Stomach (tissue), 4 donors: ENCODE measurements at regions not wholly inside any gene's neighbourhood (a gene's known extent, or its start where the extent isn't known, plus 50 kb on each side); places are given as distances from the start of the nearest gene placed in this dataset.

Source experiments
- POLR2A ChIP-seq, 4 donors: fragments of 450-650 bp; IDR thresholded peaks; one replicate each; pipeline ENCODE4 v1.6.1; 2016; ENCODE audit warnings: antibody characterized with exemption in 4 of 4, control low read depth in 2 of 4, mild to moderate bottlenecking in 1 of 4, moderate library complexity in 1 of 4
- TF ChIP-seq, protein P1 (sequence below), 7 experiments: fragments of 450-650 bp in 4 of 7; fragments of 200-600 bp in 3 of 7; sonication (generic) in 3 of 7; IDR thresholded peaks; one replicate each; pipeline ENCODE4 v1.5.1; 2016 to 2019; ENCODE audit warnings: antibody characterized with exemption in 7 of 7, control low read depth in 2 of 7, mild to moderate bottlenecking in 1 of 7

- TF ChIP-seq, protein P1, sequence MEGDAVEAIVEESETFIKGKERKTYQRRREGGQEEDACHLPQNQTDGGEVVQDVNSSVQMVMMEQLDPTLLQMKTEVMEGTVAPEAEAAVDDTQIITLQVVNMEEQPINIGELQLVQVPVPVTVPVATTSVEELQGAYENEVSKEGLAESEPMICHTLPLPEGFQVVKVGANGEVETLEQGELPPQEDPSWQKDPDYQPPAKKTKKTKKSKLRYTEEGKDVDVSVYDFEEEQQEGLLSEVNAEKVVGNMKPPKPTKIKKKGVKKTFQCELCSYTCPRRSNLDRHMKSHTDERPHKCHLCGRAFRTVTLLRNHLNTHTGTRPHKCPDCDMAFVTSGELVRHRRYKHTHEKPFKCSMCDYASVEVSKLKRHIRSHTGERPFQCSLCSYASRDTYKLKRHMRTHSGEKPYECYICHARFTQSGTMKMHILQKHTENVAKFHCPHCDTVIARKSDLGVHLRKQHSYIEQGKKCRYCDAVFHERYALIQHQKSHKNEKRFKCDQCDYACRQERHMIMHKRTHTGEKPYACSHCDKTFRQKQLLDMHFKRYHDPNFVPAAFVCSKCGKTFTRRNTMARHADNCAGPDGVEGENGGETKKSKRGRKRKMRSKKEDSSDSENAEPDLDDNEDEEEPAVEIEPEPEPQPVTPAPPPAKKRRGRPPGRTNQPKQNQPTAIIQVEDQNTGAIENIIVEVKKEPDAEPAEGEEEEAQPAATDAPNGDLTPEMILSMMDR (IDR thresholded peaks at IDR 0.05): no peak
- TF ChIP-seq POLR2A (IDR thresholded peaks at IDR 0.05): no peak
Observed at GRCh38 chr5:35483191-35483590, 134.5 kb upstream of the SPEF2 start.
